Left colon (tissue), 2 donors: ENCODE measurements at regions not wholly inside any gene's neighbourhood (a gene's known extent, or its start where the extent isn't known, plus 50 kb on each side); places are given as distances from the start of the nearest gene placed in this dataset.

Experiments used
- ATAC-seq: fragments of 200-7000 bp; cut with Tn5 transposase; one replicate; pipeline ENCODE4 v1.9.1; 2020; ENCODE audit warnings: mild to moderate bottlenecking, moderate library complexity
- DNase-seq, 2 donors: peaks; one replicate each; pipeline ENCODE4 v3.0.0-alpha.2; 2020
- intact Hi-C, 2 donors: fragments of 100-400 bp; cut with DNase I in 1 of 2; cut with micrococcal nuclease in 1 of 2; formaldehyde crosslinking; loops; one replicate each; pipeline versions ENCODE4 v1.11.2 to v1.14.0; 2022; cut with DNase I, micrococcal nuclease
- donor health status: DM: no; HTN: no; CAD: no.
- donor health status: DM: yes; HTN: yes; CAD: no.

DNA sequence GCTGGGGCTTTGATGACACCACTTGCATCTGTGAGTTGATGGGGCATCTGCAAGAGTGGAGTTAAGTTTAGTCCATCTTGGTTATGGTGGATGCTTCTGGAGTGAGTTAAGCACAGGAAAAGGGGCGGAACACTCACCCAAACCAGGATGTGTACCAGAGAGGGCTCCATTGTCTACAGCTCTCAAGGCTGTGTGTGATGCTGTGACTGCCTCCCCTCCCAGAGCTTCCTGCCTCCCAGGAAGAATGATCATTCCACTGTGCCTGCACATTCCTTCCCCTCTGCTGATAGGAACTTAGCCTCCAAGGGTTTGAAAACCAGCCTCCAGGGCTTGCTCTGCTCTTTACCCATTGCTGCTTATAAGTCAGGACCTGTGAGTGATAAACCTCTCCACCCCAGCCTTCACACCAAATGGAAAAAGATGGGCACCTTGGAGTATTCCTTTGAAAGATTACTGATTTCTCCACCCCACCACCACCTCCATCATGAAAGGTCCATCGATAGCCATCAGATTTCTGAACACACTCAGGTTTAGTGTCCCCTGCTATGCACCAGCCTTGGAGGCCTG, 160.1 kb upstream of the SPRY4 start:
- intact Hi-C loops, result no loop called here
- no peak for DNase-seq

DNA sequence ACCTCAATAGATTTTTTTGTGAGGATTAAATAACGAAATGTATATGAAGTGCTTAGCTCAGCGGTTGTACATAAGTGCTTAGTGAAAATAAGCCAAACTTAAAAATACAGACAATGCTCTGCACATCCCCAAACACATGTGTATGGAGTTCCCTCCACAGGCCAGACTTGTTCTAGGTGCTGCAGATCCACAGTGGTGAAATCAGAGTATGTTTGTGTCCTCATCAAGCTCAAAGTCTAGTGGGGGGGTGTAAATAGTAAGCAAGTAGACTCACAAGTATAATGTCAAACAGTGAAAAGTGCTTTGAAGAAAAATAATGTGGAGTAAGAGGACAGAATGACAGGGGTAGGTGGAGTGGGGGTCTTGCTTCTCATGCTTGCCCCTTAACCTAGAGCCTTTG, 157.4 kb upstream of the SPRY4 start:
- intact Hi-C loops, result no loop called here
- ATAC-seq, result no peak
- no peak for DNase-seq

More for the DNA sequence above, 160.1 kb upstream of the SPRY4 start:
- ATAC-seq, result no peak

- DNase-seq, result no peak
- no peak for ATAC-seq
- intact Hi-C loops, result no loop called here
Measured at GRCh38 chr5:142481410-142481809, 156.6 kb upstream of the SPRY4 start.

- intact Hi-C loops, result no loop called here
- DNase-seq, result no peak
- ATAC-seq, result no peak
Measured at GRCh38 chr5:142479854-142480519, 155.2 kb upstream of the SPRY4 start.

GRCh38 chr5:142479150-142479549, 154.3 kb upstream of the SPRY4 start:
- no peak for DNase-seq
- intact Hi-C loops, result no loop called here
- ATAC-seq, result no peak

- no peak for ATAC-seq
- intact Hi-C loops, result no loop called here
- DNase-seq, result no peak
Measured at GRCh38 chr5:142478113-142478512, 153.3 kb upstream of the SPRY4 start.

- DNase-seq, result no peak
- no peak for ATAC-seq
- intact Hi-C loops, result no loop called here
Measured at GRCh38 chr5:142475102-142475513, 150.3 kb upstream of the SPRY4 start.

GRCh38 chr5:142474431-142475094, 149.7 kb upstream of the SPRY4 start:
- DNase-seq, result no peak
- no peak for ATAC-seq
- intact Hi-C loops, result no loop called here

- intact Hi-C loops, result no loop called here
- DNase-seq, result no peak
Measured at GRCh38 chr5:142473038-142473437, 148.2 kb upstream of the SPRY4 start.

DNA sequence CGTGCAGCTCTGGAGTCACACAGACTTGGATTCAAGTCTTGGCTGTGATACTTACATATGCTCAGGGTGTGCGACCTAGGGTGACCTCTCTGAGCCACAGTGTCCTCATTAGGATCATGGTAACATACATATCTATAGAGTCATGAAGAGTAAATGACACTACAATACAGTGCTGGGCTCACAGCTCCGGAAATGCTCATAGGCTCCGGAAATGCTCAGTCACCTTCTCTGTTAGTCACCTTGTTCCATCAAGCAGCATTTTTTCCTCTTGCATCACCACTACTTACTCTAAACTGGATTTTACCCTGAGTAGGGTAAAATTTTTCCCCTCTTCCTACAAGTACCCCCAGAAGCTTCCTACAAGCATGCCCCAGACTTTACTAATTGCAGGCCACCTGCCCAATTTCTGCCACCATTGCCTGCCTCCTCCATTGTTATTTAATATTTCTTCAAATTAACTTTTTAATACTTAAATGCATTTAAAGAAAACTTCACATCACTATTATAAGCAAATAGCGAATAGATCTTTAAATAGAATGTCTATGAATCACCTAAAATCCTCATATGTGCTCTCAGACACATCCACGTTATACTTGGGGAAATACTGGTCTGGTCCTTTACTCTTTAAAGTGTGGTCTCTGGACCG, 147.6 kb upstream of the SPRY4 start:
- DNase-seq (no peak), ATAC-seq (no peak)
- intact Hi-C loops, result no loop called here

More at GRCh38 chr5:142473038-142473437, 148.2 kb upstream of the SPRY4 start:
- ATAC-seq, result no peak

DNA sequence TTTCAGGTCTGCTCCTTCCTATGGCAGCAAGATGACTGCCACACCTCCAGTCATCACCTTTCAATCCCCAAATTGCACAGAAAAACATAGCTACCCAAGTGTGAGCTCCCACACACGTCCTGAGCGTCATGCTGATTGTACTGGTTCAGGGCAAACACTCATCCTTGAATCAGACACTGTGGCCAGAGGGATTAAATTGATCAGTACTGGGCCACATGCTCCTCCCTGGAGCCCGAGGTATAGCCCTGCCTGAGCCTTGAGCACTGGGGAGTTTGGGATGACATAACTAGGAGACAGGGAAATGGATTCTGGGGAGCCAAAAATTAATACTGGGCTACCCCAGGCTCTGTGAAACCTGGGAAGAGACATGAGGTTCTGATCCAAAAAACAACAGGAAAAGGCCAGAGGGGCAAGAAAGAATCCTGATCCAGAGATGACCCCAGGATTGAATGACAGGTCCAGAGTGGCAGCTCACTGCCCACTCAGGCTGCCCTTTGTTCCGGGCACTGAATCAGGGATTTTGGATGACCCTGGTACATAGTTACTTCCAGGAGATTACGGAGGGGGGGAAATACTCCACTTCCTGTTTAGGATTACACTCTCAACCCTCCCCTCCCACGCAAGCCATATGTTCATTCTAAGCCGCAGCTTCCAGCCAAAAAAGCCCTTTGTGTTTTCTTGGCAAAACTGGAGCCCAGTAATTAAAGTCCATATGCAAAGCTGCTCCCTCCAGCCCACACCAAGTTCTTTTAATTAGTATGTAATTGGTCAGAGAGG, 141.6 kb upstream of the SPRY4 start:
- intact Hi-C loops, result loop anchor here in 1 of 2 donors (5.0 kb wide), 1 partner anchor 76 kb away; no protein-coding TSS in a partner anchor
- ATAC-seq, result no peak
- DNase-seq, result no peak

DNA sequence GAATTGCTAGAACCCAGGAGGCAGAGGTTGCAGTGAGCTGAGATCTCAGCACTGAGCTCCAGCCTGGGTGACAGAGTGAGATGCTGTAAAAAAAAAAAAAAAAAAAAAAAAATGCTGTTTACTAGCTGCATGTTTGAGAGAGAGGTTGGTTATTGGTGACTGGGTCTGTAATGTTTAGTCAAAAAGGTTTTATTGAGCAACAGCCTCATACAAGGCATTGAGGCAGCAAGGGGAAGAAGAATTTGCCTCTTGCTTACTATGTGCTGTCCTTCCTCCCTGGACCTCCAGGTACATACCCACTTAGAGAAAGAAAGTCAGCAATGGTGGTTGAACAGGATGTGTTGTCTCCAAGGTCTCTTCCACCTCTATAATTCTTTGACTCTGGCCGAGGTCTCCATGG, 140.7 kb upstream of the SPRY4 start:
- intact Hi-C loops, result loop anchor here in 1 of 2 donors (5.0 kb wide), 1 partner anchor 77 kb away; no protein-coding TSS in a partner anchor
- ATAC-seq (no peak), DNase-seq (no peak)

- ATAC-seq (no peak), DNase-seq (no peak)
- intact Hi-C loops, result no loop called here
Measured at GRCh38 chr5:142463904-142464303, 139.1 kb upstream of the SPRY4 start.

- ATAC-seq (no peak), DNase-seq (no peak)
- intact Hi-C loops, result no loop called here
Measured at GRCh38 chr5:142461028-142461590, 136.3 kb upstream of the SPRY4 start.

- intact Hi-C loops, result no loop called here
- ATAC-seq (no peak), DNase-seq (no peak)
Measured at GRCh38 chr5:142459209-142459608, 134.4 kb upstream of the SPRY4 start.

GRCh38 chr5:142455856-142456255, 131.0 kb upstream of the SPRY4 start:
- DNase-seq, result no peak
- no peak for ATAC-seq
- intact Hi-C loops, result no loop called here

- ATAC-seq (no peak), DNase-seq (no peak)
- intact Hi-C loops, result no loop called here
Measured at GRCh38 chr5:142453932-142454331, 129.1 kb upstream of the SPRY4 start.

- no peak for DNase-seq
Measured at GRCh38 chr5:142450419-142450818, 125.6 kb upstream of the SPRY4 start.

GRCh38 chr5:142447887-142448286, 123.1 kb upstream of the SPRY4 start:
- no peak for DNase-seq
- intact Hi-C loops, result no loop called here
- no peak for ATAC-seq

More at GRCh38 chr5:142450419-142450818, 125.6 kb upstream of the SPRY4 start:
- intact Hi-C loops, result no loop called here
- no peak for ATAC-seq
